HPDE6-E6E7 (cell line): ENCODE measurements at regions not wholly inside any gene's neighbourhood (a gene's known extent, or its start where the extent isn't known, plus 50 kb on each side); places are given as distances from the start of the nearest gene placed in this dataset.

ENCODE experiments used
- DNase-seq: peaks from one replicate; pipeline ENCODE4 v3.0.0; 2011; ENCODE audit warnings: missing footprints; ENCODE audit errors: extremely low spot score

- DNase-seq, result no peak
These were observed 344.3 kb upstream of the ARRDC3 start for GRCh38 chr5:91727463-91727862.

GRCh38 chr5:91722736-91723467 is 339.8 kb upstream of the ARRDC3 start:
- no peak for DNase-seq

GRCh38 chr5:91712718-91713117 is 329.6 kb upstream of the ARRDC3 start:
- no peak for DNase-seq

GRCh38 chr5:91707521-91707841 is 324.4 kb upstream of the ARRDC3 start:
- no peak for DNase-seq

- DNase-seq, result no peak
These were observed 323.8 kb upstream of the ARRDC3 start for GRCh38 chr5:91706785-91707520.

- no peak for DNase-seq
These were observed 320.0 kb upstream of the ARRDC3 start for GRCh38 chr5:91703128-91703527.

- no peak for DNase-seq
These were observed 316.3 kb upstream of the ARRDC3 start for GRCh38 chr5:91699429-91699828.

- no peak for DNase-seq
These were observed 308.5 kb upstream of the ARRDC3 start for GRCh38 chr5:91691592-91691991.

GRCh38 chr5:91690921-91691320 is 307.8 kb upstream of the ARRDC3 start:
- DNase-seq, result no peak

GRCh38 chr5:91687430-91687829 is 304.3 kb upstream of the ARRDC3 start:
- no peak for DNase-seq

GRCh38 chr5:91684625-91685024 is 301.5 kb upstream of the ARRDC3 start:
- no peak for DNase-seq

GRCh38 chr5:91670563-91670962 is 287.4 kb upstream of the ARRDC3 start:
- DNase-seq, result no peak

GRCh38 chr5:91670122-91670521 is 287.0 kb upstream of the ARRDC3 start:
- no peak for DNase-seq

- DNase-seq, result no peak
These were observed 285.1 kb upstream of the ARRDC3 start for GRCh38 chr5:91668261-91668660.

- no peak for DNase-seq
These were observed 269.6 kb upstream of the ARRDC3 start for GRCh38 chr5:91652678-91653077.

GRCh38 chr5:91651704-91652103 is 268.6 kb upstream of the ARRDC3 start:
- DNase-seq, result no peak

GRCh38 chr5:91645347-91645746 is 262.2 kb upstream of the ARRDC3 start:
- DNase-seq, result no peak

GRCh38 chr5:91643797-91644196 is 260.7 kb upstream of the ARRDC3 start:
- no peak for DNase-seq

- DNase-seq, result no peak
These were observed 259.5 kb upstream of the ARRDC3 start for GRCh38 chr5:91642581-91642980.

GRCh38 chr5:91641730-91642350 is 258.7 kb upstream of the ARRDC3 start:
- no peak for DNase-seq

- DNase-seq, result no peak
These were observed 256.6 kb upstream of the ARRDC3 start for GRCh38 chr5:91639744-91640143.

GRCh38 chr5:91638010-91638409 is 254.9 kb upstream of the ARRDC3 start:
- DNase-seq, result no peak
